ENCODE measurements at regions not wholly inside any gene's neighbourhood (a gene's known extent, or its start where the extent isn't known, plus 50 kb on each side); places are given as distances from the start of the nearest gene placed in this dataset.
"Not testable (repeated sequence)": the region's sequence is repeated elsewhere in the genome, so short reads cannot be mapped to it uniquely, and the experiment has no call there.

GRCh38 chr18:30163573-30163972, 879.0 kb downstream of the DSC3 start:
- no peak for DNase-seq (ENCODE audit: low read depth)

DNA sequence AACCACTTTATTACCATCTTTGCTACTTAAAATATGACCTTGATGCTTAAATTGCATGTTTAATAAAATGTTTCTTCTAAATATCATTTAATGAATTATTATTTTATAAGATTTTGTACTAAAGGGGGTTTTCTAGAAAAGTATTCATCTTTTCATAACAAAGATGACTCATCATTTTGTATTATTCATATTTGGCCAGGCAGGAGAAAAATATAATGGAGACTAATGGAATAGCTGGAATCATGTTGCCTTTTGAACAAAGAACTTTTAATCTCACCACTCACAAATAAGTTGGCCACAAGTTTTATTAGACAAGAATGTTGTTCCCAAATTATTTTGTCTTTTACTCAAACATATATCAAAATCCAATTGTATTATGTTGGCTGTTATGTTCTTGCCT, 882.4 kb downstream of the DSC3 start:
- no peak for DNase-seq (ENCODE audit: low read depth)

GRCh38 chr18:30150586-30151250, 891.8 kb downstream of the DSC3 start:
- DNase-seq (ENCODE audit: low read depth): no peak

- DNase-seq (ENCODE audit: low read depth): no peak
Measured at GRCh38 chr18:30149585-30149984, 893.0 kb downstream of the DSC3 start.

- DNase-seq (ENCODE audit: low read depth): no peak
Measured at GRCh38 chr18:30142870-30143269, 899.7 kb downstream of the DSC3 start.

DNA sequence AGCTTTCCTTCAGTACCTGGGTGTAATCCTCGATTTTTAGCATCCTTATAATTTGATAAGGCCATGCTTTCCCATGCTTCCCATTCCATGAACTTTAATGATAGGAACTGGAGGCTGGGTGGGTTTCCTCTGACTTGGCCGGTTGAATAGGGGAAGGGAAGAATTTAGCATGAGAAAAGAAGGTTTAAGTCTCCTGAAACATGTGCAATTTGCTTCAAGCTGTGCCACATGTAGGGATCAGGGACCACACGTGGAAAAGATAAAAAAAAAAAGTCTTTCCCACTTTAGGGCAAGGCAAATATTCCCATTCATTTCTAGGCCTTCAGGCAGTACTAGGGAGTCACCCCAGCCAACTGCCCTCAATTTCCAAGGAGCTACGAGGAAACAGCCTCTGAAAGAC, 900.3 kb downstream of the DSC3 start:
- DNase-seq (ENCODE audit: low read depth): no peak

DNA sequence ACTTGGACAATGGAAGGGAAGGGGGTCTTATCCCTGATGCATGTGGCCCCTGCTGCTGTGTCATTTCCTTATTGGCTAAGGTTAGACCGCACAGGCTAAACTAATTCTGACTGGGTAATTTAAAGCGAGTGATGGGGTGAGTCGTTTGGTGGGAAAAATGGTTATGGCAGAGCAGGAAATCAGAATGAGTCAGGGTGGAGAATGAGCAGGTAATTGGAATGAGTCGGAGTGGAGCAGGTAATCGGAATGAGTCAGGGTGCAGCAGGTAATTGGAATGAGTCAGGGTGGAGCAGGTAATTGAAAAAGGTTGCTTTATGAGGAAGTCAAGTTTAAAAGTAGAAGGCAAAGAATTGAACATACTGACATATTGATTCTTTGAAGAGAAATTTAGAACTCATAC, 901.0 kb downstream of the DSC3 start:
- DNase-seq (ENCODE audit: low read depth): not testable (repeated sequence)

DNA sequence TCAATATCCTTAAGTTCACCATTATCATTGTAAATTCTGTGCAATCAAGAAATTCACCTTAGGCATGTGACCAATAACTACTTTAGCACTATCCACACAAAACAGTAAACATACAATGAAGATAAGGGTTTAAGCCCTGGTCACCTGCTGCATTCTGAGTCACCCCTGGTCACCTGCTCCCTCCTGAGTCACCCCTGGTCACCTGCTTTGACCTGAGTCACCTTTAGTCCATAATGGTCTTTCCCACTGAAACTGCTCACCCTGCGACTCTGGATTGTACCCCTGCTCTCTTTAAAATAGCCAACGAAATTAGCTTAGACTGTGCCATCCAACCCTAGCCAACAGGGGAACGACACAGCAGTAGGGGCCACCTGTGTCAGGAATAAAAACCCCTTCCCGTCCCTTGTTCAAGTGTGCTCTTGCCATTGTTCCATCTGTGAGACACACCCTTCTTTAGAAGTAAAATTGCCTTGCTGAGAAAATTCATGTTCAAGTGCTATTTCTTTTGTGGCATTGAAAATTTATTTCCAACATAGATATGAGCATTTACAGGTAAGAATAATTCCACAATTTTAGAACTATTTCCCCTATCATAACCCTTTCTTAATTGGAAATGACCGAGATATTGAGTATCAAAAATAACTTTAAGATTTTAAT, 902.8 kb downstream of the DSC3 start:
- no peak for DNase-seq (ENCODE audit: low read depth)

DNA sequence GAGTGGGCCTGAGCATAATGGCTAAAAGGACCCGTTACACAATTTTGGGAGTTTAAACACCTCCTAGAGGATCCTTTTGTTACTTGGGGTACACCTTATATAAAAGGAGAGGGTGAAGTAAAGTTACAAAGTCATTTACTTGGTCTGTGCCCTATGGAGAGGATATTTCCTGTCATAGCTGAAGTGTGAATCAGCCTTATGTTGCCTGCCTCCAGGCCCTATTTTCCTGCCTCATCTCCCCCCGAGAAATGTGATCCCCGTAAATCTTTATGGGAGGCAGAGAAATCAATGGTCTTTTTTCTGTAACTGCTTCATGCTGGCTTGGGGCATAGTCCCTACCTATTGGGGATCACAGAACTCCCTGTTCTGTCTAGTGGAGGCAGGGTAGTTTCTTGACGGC, 906.6 kb downstream of the DSC3 start:
- no peak for DNase-seq (ENCODE audit: low read depth)

- no peak for DNase-seq (ENCODE audit: low read depth)
Measured at GRCh38 chr18:30134020-30134419, 908.5 kb downstream of the DSC3 start.

- peak; percentile 20 for DNase-seq (ENCODE audit: low read depth)
Measured at GRCh38 chr18:30132959-30133358, 909.6 kb downstream of the DSC3 start.

- no peak for DNase-seq (ENCODE audit: low read depth)
Measured at GRCh38 chr18:30121397-30121796, 921.1 kb downstream of the DSC3 start.

DNA sequence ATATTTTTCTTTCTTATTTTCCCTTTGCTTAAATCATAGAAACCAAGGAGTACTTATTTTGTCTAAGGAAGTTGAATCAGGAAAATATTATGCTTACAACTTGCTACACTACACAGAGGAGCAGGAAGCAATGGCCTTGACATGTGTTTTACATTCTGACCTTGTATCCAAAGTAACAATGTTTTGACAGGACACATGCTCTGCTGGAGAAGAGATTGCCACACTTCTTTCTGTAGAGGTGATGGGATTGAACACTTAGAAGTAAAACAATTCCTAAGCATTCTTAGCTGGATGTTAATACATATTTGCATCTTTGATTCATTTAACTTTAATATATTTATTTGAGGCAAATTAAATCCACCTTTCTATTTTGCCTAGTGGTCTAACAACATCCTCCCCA, 929.1 kb downstream of the DSC3 start:
- DNase-seq (ENCODE audit: low read depth): no peak

DNA sequence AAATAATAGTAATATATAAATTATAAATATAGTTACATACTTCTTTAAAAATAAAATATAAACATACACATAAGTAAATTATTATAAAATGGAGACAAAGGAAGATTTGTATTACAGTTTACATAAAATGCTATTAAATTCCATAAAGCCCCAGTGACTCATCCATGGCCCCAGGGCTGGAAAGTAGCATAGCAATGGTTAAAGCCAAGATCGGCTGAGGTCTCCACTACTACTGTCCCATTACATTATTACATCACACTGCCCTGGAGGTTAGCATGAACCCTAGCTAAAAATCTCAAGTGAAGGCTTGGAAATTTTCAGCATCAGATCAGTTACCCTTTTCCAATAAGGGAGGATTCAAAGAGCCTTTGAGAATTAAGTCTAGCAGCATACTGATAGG, 936.2 kb downstream of the DSC3 start:
- DNase-seq (ENCODE audit: low read depth): no peak

DNA sequence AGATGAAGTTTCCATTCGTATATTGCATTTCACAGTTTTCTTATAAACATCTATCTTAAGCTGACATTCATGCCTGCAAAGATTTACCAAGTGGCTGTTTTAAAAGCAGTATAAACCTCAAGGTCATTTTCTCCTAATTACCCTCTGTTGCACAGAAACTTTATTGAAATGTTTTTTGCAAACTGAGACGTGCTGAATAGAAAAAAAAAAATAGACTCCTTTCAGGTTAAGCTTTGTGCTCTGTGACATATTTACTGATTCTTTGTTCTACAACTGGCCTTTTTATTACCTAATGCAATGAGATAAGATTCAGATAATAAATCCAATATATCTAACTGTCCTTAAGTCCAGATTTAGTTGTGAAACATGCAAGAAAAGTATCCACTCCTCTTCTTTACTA, 938.7 kb downstream of the DSC3 start:
- DNase-seq (ENCODE audit: low read depth): no peak

DNA sequence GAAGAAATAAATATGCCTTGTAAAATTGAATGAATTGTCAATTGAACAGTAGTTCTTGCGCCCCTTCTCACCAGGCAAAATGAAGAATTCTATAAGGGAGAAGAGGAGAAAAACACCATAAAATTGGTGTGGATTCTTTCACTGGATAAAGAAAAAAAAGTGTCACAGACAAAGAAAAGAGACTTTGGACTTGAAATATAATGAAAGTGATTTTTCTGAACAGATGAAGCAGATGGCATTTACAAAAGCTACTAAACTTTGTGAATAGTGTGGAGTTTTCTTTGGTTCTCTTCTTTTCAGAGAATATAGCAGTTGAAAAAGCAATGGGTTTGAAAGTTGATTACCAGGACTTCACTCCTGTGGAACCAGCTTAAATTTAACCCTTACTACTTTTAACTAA, 945.7 kb downstream of the DSC3 start:
- no peak for DNase-seq (ENCODE audit: low read depth)

GRCh38 chr18:30094556-30094955, 948.0 kb downstream of the DSC3 start:
- DNase-seq (ENCODE audit: low read depth): peak; percentile 44

- DNase-seq (ENCODE audit: low read depth): no peak
Measured at GRCh38 chr18:30093376-30093775, 949.2 kb downstream of the DSC3 start.

- no peak for DNase-seq (ENCODE audit: low read depth)
Measured at GRCh38 chr18:30088238-30089015, 954.1 kb downstream of the DSC3 start.

DNA sequence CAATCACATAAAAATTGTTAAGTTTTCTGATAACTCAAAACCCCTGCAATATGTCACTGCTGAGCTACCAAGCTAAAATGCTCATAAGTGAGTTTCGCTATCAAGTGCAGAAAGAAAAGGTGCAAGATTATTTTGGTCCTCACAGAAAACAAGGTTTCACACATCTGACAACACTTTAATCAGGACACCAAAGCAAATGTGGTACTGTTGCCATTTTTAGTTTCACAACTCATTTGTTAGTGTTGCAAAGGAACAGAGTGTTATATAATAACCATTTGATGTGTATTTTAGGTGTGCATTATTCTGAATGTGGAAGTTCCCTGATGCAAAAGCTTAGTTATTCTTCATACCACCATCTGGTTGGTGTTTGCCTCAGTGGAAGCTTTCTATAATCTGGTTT, 956.2 kb downstream of the DSC3 start:
- DNase-seq (ENCODE audit: low read depth): no peak

GRCh38 chr18:30081122-30081521, 961.4 kb downstream of the DSC3 start:
- DNase-seq (ENCODE audit: low read depth): no peak

GRCh38 chr18:30072609-30073385, 969.7 kb downstream of the DSC3 start:
- DNase-seq (ENCODE audit: low read depth): no peak

- no peak for DNase-seq (ENCODE audit: low read depth)
Measured at GRCh38 chr18:30066288-30066687, 976.3 kb downstream of the DSC3 start.
